ENCODE measurements at regions not wholly inside any gene's neighbourhood (a gene's known extent, or its start where the extent isn't known, plus 50 kb on each side); places are given as distances from the start of the nearest gene placed in this dataset.

- no peak for TF ChIP-seq CHD4 (IDR thresholded peaks at IDR 0.05; ENCODE audit: borderline replicate concordance)
- no peak for TF ChIP-seq BCL3 (IDR thresholded peaks at IDR 0.05)
- TF ChIP-seq CTCF (IDR thresholded peaks at IDR 0.05) = no peak
- no peak for TF ChIP-seq EHMT2 (IDR thresholded peaks at IDR 0.05; ENCODE audit: low read depth)
- no peak for TF ChIP-seq KDM5A (IDR thresholded peaks at IDR 0.05)
- no peak for TF ChIP-seq POLR2A (IDR thresholded peaks at IDR 0.05; ENCODE audit: low read length)
Observed at GRCh38 chr11:92439133-92439532, 214.5 kb downstream of the FAT3 start.
